K562 (cell line): ENCODE measurements at regions not wholly inside any gene's neighbourhood (a gene's known extent, or its start where the extent isn't known, plus 50 kb on each side); places are given as distances from the start of the nearest gene placed in this dataset.

Source experiments
- ATAC-seq: fragments of 200-7000 bp; cut with Tn5 transposase; 3 replicates; pipeline ENCODE4 v1.9.1; 2020; ENCODE audit warnings: moderate library complexity
- BruUV-seq: library from RNA; stranded (reverse); fragments of 400-500 nt; replicated peaks from 2 replicates; lab custom pipeline; 2021; lab: Mats Ljungman, UMichigan
- CTCF ChIA-PET: fragments of 300-600 bp; formaldehyde crosslinking; extraction: SDS; loops from one replicate; lab custom pipeline; 2021; ENCODE audit warnings: low intra/inter-chr PET ratio; lab: Yijun Ruan, JAX
- POLR2A ChIA-PET: fragments of 300-600, 350-650 bp; sonication (Branson Sonifier 250); formaldehyde crosslinking; extraction: SDS; loops from one replicate; lab custom pipeline; 2021; ENCODE audit warnings: antibody characterized with exemption, inconsistent platforms; lab: Yijun Ruan, JAX
- DNase-seq, 4 experiments: peaks; one replicate each; pipeline versions ENCODE4 v3.0.0 to v3.0.0-alpha.2; 2011 to 2018; ENCODE audit warnings: low spot score in 3 of 4, mixed read lengths in 3 of 4; ENCODE audit errors: extremely low read depth in 1 of 4
- FAIRE-seq: peaks from 2 replicates; lab custom pipeline; 2011; peaks lifted over from hg19 to GRCh38; lab: Jason Lieb, UNC
- H2AFZ ChIP-seq: 2 replicates; pipeline ENCODE4 v1.6.0; 2011; ENCODE audit warnings: low read depth, low read length, control low read depth, inconsistent platforms
- H3K27ac ChIP-seq: fragments of 200-600 bp; 3 replicates; pipeline ENCODE4 v1.8.0; 2011; ENCODE audit warnings: low read depth, mild to moderate bottlenecking, control low read depth, inconsistent platforms, low read length, moderate library complexity, mixed read lengths; ENCODE audit errors: extremely low read depth
- H3K27me3 ChIP-seq, 2 experiments: fragments of 300-600 bp in 1 of 2; 2 replicates in 1 of 2; 3 replicates in 1 of 2; pipeline versions ENCODE4 v1.6.0 to v1.8.0; 2011; ENCODE audit warnings: inconsistent platforms in 2 of 2, low read length in 2 of 2, mild to moderate bottlenecking in 1 of 2, mixed read lengths in 1 of 2, moderate library complexity in 1 of 2; ENCODE audit not compliant: control insufficient read depth in 2 of 2, insufficient read depth in 2 of 2
- H3K36me3 ChIP-seq: fragments of 300-600 bp; 3 replicates; pipeline ENCODE4 v1.8.0; 2011; ENCODE audit warnings: mild to moderate bottlenecking, low read length, inconsistent platforms; ENCODE audit not compliant: control insufficient read depth, insufficient read depth
- H3K4me1 ChIP-seq, 2 experiments: fragments of 200-600 bp in 1 of 2; replicated peaks in 1 of 2; 2 replicates in 1 of 2; 3 replicates in 1 of 2; pipeline versions ENCODE4 v1.5.1 to v1.8.0; 2011; ENCODE audit warnings: inconsistent platforms in 2 of 2, low read length in 2 of 2, mild to moderate bottlenecking in 1 of 2, mixed read lengths in 1 of 2, moderate library complexity in 1 of 2; ENCODE audit not compliant: control insufficient read depth in 2 of 2, insufficient read depth in 2 of 2
- H3K4me2 ChIP-seq: 2 replicates; pipeline ENCODE4 v1.6.1; 2011; ENCODE audit warnings: low read length, control low read depth, inconsistent platforms, mixed read lengths; ENCODE audit not compliant: insufficient read depth
- H3K4me3 ChIP-seq: fragments of 200-600 bp; sonication (generic), shearing (Covaris generic); 2 replicates; pipeline ENCODE4 v1.5.1; 2016; ENCODE audit warnings: control low read depth, inconsistent platforms
- H3K79me2 ChIP-seq: fragments of 200-600 bp; 3 replicates; pipeline ENCODE4 v1.8.0; 2011; ENCODE audit warnings: low read length, inconsistent platforms; ENCODE audit not compliant: control insufficient read depth, insufficient read depth
- H3K9ac ChIP-seq, 2 experiments: 2 replicates each; pipeline versions ENCODE4 v1.6.0 to v1.6.1; 2011; ENCODE audit warnings: low read depth in 2 of 2, low read length in 2 of 2, control low read depth in 1 of 2, inconsistent platforms in 1 of 2, mild to moderate bottlenecking in 1 of 2, mixed read lengths in 1 of 2; ENCODE audit not compliant: insufficient read depth in 1 of 2
- H3K9me1 ChIP-seq: one replicate; pipeline ENCODE4 v1.6.0; 2011; ENCODE audit warnings: inconsistent platforms, mild to moderate bottlenecking, low read length, moderate library complexity; ENCODE audit not compliant: control insufficient read depth, insufficient read depth
- H3K9me3 ChIP-seq: replicated peaks from 2 replicates; pipeline ENCODE4 v1.5.1; 2011; ENCODE audit warnings: low read depth, low read length, inconsistent platforms; ENCODE audit not compliant: control insufficient read depth, insufficient read depth
- H4K20me1 ChIP-seq: replicated peaks from 2 replicates; pipeline ENCODE4 v1.6.1; 2011; ENCODE audit warnings: low read length, inconsistent platforms, mixed read lengths; ENCODE audit not compliant: control insufficient read depth, insufficient read depth
- BHLHE40 ChIP-seq: IDR thresholded peaks from 2 replicates; pipeline ENCODE4 v1.6.1; 2011; ENCODE audit warnings: low read length, improper control_type of control experiment
- CBFA2T3 ChIP-seq: fragments of 450-650 bp; IDR thresholded peaks from 2 replicates; pipeline ENCODE4 v1.6.1; 2017
- FIP1L1 ChIP-seq: fragments of 200-400 bp; formaldehyde crosslinking; IDR thresholded peaks from 2 replicates; pipeline ENCODE4 v1.6.1; 2018; ENCODE audit warnings: mild to moderate bottlenecking, low read depth, low read length; ENCODE audit not compliant: poor library complexity, severe bottlenecking
- HMG20B ChIP-seq: fragments of 250-450 bp; sonication (Bioruptor Pico); IDR thresholded peaks from 2 replicates; pipeline ENCODE4 v1.5.0; 2021; ENCODE audit warnings: mild to moderate bottlenecking
- NBN ChIP-seq: fragments of 450-650 bp; IDR thresholded peaks from 2 replicates; pipeline ENCODE4 v1.6.1; 2016; ENCODE audit warnings: low read depth, mild to moderate bottlenecking
- SP1 ChIP-seq: sonication (generic); formaldehyde crosslinking; IDR thresholded peaks from 2 replicates; pipeline ENCODE4 v1.8.1; 2022; ENCODE audit warnings: mild to moderate bottlenecking, missing genetic modification reagents
- ZBTB40 ChIP-seq, 2 experiments: fragments of 450-650 bp in 1 of 2; sonication (generic) in 1 of 2; formaldehyde crosslinking in 1 of 2; IDR thresholded peaks; 2 replicates each; pipeline versions ENCODE4 v1.7.1 to v1.9.0; 2016 to 2022; ENCODE audit warnings: inconsistent platforms in 1 of 2, mild to moderate bottlenecking in 1 of 2, missing genetic modification reagents in 1 of 2
- ZNF561 ChIP-seq: fragments of 450-650 bp; formaldehyde crosslinking; conservative IDR thresholded peaks from 2 replicates; pipeline ENCODE4 v1.4.0; 2020; ENCODE audit warnings: mild to moderate bottlenecking, moderate library complexity
- WGBS: fragments of 100-300 bp; shearing (Covaris generic); methylation state at CpG from one replicate; pipeline ENCODE4 v1.1.6; 2016; ENCODE audit warnings: low coverage, mixed read lengths; ENCODE audit not compliant: insufficient coverage; ENCODE audit errors: missing lambda C conversion rate; 5-methylcytosine and 5-hydroxymethylcytosine counted together
- in situ Hi-C: fragments of 300-500 bp; cut with MboI; formaldehyde crosslinking; loops from 4 replicates; pipeline ENCODE4 v1.15.0; 2018; ENCODE audit warnings: inconsistent platforms, mixed read lengths
- intact Hi-C: fragments of 100-400 bp; cut with micrococcal nuclease; formaldehyde crosslinking; loops from 2 replicates; pipeline ENCODE4 v1.14.2; 2022

GRCh38 chr19:30810726-30811125, 438.5 kb downstream of the ZNF536 start:
- ATAC-seq (no peak), DNase-seq (no peak), FAIRE-seq (no peak)
- H3K79me2 ChIP-seq = no peaks in the 10 kb centered on the region
- H3K4me1 ChIP-seq = no peaks in the 10 kb centered on the region
- H3K27me3 ChIP-seq = no peaks in the 10 kb centered on the region; a peak in 1 of 5 replicates
- ChIA-PET POLR2A (no interaction called here), CTCF (no interaction called here)
- in situ Hi-C loops (no loop called here), intact Hi-C loops (no loop called here)
- no peaks in the 10 kb centered on the region for H3K36me3 ChIP-seq
- no peaks in the 10 kb centered on the region for H3K9me1 ChIP-seq
- TF ChIP-seq FIP1L1 (no peak), CBFA2T3 (peak; percentile 11; the same call in 1 of the 2 replicates), SP1 (no peak)
- H2AFZ ChIP-seq = no peak overlapping the region
- H3K9ac ChIP-seq = no peak overlapping the region
- WGBS = 0% methylated on average over 4 of the region's 4 CpGs
- H3K4me2 ChIP-seq = no peak overlapping the region
- no peaks in the 10 kb centered on the region for H4K20me1 ChIP-seq
- H3K4me3 ChIP-seq = no peak overlapping the region
- BruUV-seq = no TSS peak
- no peaks in the 10 kb centered on the region; the same call in 1 of the 2 replicates for H3K9me3 ChIP-seq
- no peak overlapping the region for H3K27ac ChIP-seq

GRCh38 chr19:30807278-30807677, 435.1 kb downstream of the ZNF536 start:
- DNase-seq = no peak
- H3K27ac ChIP-seq = no peak overlapping the region
- POLR2A ChIA-PET = no interaction called here
- CTCF ChIA-PET = interaction anchor here (0.6 kb wide), 1 partner anchor 644 kb away, joined by 3 read pairs; no protein-coding TSS in a partner anchor
- no peaks in the 10 kb centered on the region for H3K4me1 ChIP-seq
- 2% methylated on average over 3 of the region's 3 CpGs for WGBS
- no peaks in the 10 kb centered on the region for H3K36me3 ChIP-seq
- H3K9me3 ChIP-seq = no peaks in the 10 kb centered on the region; the same call in 1 of the 2 replicates
- H3K9me1 ChIP-seq = no peaks in the 10 kb centered on the region
- no peak overlapping the region for H3K4me2 ChIP-seq
- no TSS peak for BruUV-seq
- in situ Hi-C loops = no loop called here
- intact Hi-C loops = no loop called here
- no peaks in the 10 kb centered on the region; a peak in 1 of 5 replicates for H3K27me3 ChIP-seq
- H4K20me1 ChIP-seq = no peaks in the 10 kb centered on the region
- H3K79me2 ChIP-seq = no peaks in the 10 kb centered on the region
- H3K4me3 ChIP-seq = no peak overlapping the region
- H2AFZ ChIP-seq = no peak overlapping the region
- H3K9ac ChIP-seq = no peak overlapping the region
- no peak for FAIRE-seq
- ATAC-seq = no peak
- no peak for TF ChIP-seq ZNF561 (CRISPR knock-in tag)
- TF ChIP-seq ZBTB40 (IDR thresholded peaks at IDR 0.05) = no peak
- no peak for TF ChIP-seq ZBTB40 (CRISPR knock-in tag; IDR thresholded peaks at IDR 0.05)
- TF ChIP-seq HMG20B = no peak
- no peak for TF ChIP-seq NBN
- TF ChIP-seq BHLHE40 = no peak
